GM21723 (cell line): ENCODE measurements at regions not wholly inside any gene's neighbourhood (a gene's known extent, or its start where the extent isn't known, plus 50 kb on each side); places are given as distances from the start of the nearest gene placed in this dataset.
"Not testable (repeated sequence)": the region's sequence is repeated elsewhere in the genome, so short reads cannot be mapped to it uniquely, and the experiment has no call there.

Source experiments
- ATAC-seq: cut with Tn5 transposase; IDR thresholded peaks from one replicate; pipeline ENCODE4 v1.9.1; 2021; ENCODE audit warnings: mild to moderate bottlenecking, moderate library complexity; ENCODE audit not compliant: unreplicated experiment

GRCh38 chr9:26673261-26673660, 219.3 kb downstream of the CAAP1 start:
- ATAC-seq: no peak

GRCh38 chr9:26669701-26670670, 222.6 kb downstream of the CAAP1 start:
- peak; percentile 61 for ATAC-seq

GRCh38 chr9:26667882-26668281, 224.7 kb downstream of the CAAP1 start:
- ATAC-seq: no peak

- ATAC-seq: no peak
These were observed 226.9 kb downstream of the CAAP1 start for GRCh38 chr9:26665666-26666065.

- not testable (repeated sequence) for ATAC-seq
These were observed 228.4 kb downstream of the CAAP1 start for GRCh38 chr9:26664087-26664773.

- no peak for ATAC-seq
These were observed 230.1 kb downstream of the CAAP1 start for GRCh38 chr9:26662476-26662875.

GRCh38 chr9:26658476-26658875, 234.1 kb downstream of the CAAP1 start:
- no peak for ATAC-seq

GRCh38 chr9:26657958-26658357, 234.6 kb downstream of the CAAP1 start:
- no peak for ATAC-seq

GRCh38 chr9:26656003-26656870, 236.4 kb downstream of the CAAP1 start:
- no peak for ATAC-seq

GRCh38 chr9:26655166-26655565, 237.4 kb downstream of the CAAP1 start:
- ATAC-seq: no peak

- ATAC-seq: no peak
These were observed 242.3 kb downstream of the CAAP1 start for GRCh38 chr9:26650325-26650724.

GRCh38 chr9:26643826-26644225, 248.8 kb downstream of the CAAP1 start:
- no peak for ATAC-seq

GRCh38 chr9:26639761-26640160, 252.8 kb downstream of the CAAP1 start:
- no peak for ATAC-seq

- ATAC-seq: no peak
These were observed 255.5 kb downstream of the CAAP1 start for GRCh38 chr9:26637101-26637500.

- ATAC-seq: not testable (repeated sequence)
These were observed 278.7 kb downstream of the CAAP1 start for GRCh38 chr9:26613851-26614350.

GRCh38 chr9:26612211-26612610, 280.4 kb downstream of the CAAP1 start:
- ATAC-seq: no peak

GRCh38 chr9:26606756-26607155, 285.8 kb downstream of the CAAP1 start:
- ATAC-seq: no peak

- no peak for ATAC-seq
These were observed 287.2 kb downstream of the CAAP1 start for GRCh38 chr9:26605367-26605766.

GRCh38 chr9:26604076-26604662, 288.4 kb downstream of the CAAP1 start:
- ATAC-seq: no peak

GRCh38 chr9:26603617-26604016, 289.0 kb downstream of the CAAP1 start:
- no peak for ATAC-seq
